GM08714 (cell line): ENCODE measurements at regions not wholly inside any gene's neighbourhood (a gene's known extent, or its start where the extent isn't known, plus 50 kb on each side); places are given as distances from the start of the nearest gene placed in this dataset.

Experiments
- H3K4me3 ChIP-seq: fragments of 200-500 bp; sonication (Bioruptor generic); 2 replicates; pipeline ENCODE4 v1.5.1; 2014; ENCODE audit warnings: mild to moderate bottlenecking, low read length, inconsistent platforms
- ZNF274 ChIP-seq: IDR thresholded peaks from 2 replicates; pipeline ENCODE4 v1.6.1; 2012; ENCODE audit warnings: mild to moderate bottlenecking, low read depth, low read length

- H3K4me3 ChIP-seq: no peak overlapping the region
- TF ChIP-seq ZNF274: no peak
These were observed 111.4 kb upstream of the ZNF184 start for GRCh38 chr6:27584326-27584725.

- no peak for TF ChIP-seq ZNF274
- peak overlapping the region; percentile 9 for H3K4me3 ChIP-seq
These were observed 110.2 kb upstream of the ZNF184 start for GRCh38 chr6:27582928-27583725.

- H3K4me3 ChIP-seq: no peak overlapping the region
- TF ChIP-seq ZNF274: no peak
These were observed 107.1 kb upstream of the ZNF184 start for GRCh38 chr6:27579973-27580372.

- no peak for TF ChIP-seq ZNF274
- H3K4me3 ChIP-seq: no peak overlapping the region
These were observed 105.0 kb upstream of the ZNF184 start for GRCh38 chr6:27577922-27578321.

- no peak overlapping the region for H3K4me3 ChIP-seq
- TF ChIP-seq ZNF274: no peak
These were observed 102.9 kb upstream of the ZNF184 start for GRCh38 chr6:27575594-27576361.

- H3K4me3 ChIP-seq: no peak overlapping the region
- no peak for TF ChIP-seq ZNF274
These were observed 95.5 kb upstream of the ZNF184 start for GRCh38 chr6:27568226-27568897.

- peak overlapping the region; percentile 7; the same call in 1 of the 2 replicates for H3K4me3 ChIP-seq
- TF ChIP-seq ZNF274: no peak
These were observed 93.2 kb upstream of the ZNF184 start for GRCh38 chr6:27565839-27566779.

GRCh38 chr6:27562027-27562410 lies 89.1 kb upstream of the ZNF184 start:
- TF ChIP-seq ZNF274: no peak
- H3K4me3 ChIP-seq: peak overlapping the region; percentile 14; the same call in 1 of the 2 replicates

- TF ChIP-seq ZNF274: no peak
- peak overlapping the region; percentile 18; the same call in 1 of the 2 replicates for H3K4me3 ChIP-seq
These were observed 85.3 kb upstream of the ZNF184 start for GRCh38 chr6:27558028-27558724.

GRCh38 chr6:27556406-27556805 lies 83.5 kb upstream of the ZNF184 start:
- no peak overlapping the region for H3K4me3 ChIP-seq
- no peak for TF ChIP-seq ZNF274

- peak overlapping the region; percentile 82 for H3K4me3 ChIP-seq
- no peak for TF ChIP-seq ZNF274
These were observed 80.4 kb upstream of the ZNF184 start for GRCh38 chr6:27553123-27553904.

- TF ChIP-seq ZNF274: no peak
- no peak overlapping the region for H3K4me3 ChIP-seq
These were observed 78.7 kb upstream of the ZNF184 start for GRCh38 chr6:27551607-27552006.
